WTC11 (cell line): ENCODE measurements at regions not wholly inside any gene's neighbourhood (a gene's known extent, or its start where the extent isn't known, plus 50 kb on each side); places are given as distances from the start of the nearest gene placed in this dataset.

Experiments
- ATAC-seq: fragments of 200-7000 bp; cut with Tn5 transposase; 2 replicates; pipeline ENCODE4 v1.10.0; 2021; ENCODE audit warnings: mild to moderate bottlenecking, moderate library complexity
- CTCF ChIA-PET: fragments of 300-600 bp; sonication (Branson Sonifier 250); formaldehyde crosslinking; loops from one replicate; lab custom pipeline; 2021; ENCODE audit warnings: antibody characterized with exemption; lab: Charles Lee
- POLR2A ChIA-PET: fragments of 350-600 bp; sonication (Branson Sonifier 250); formaldehyde crosslinking; loops from one replicate; lab custom pipeline; 2021; ENCODE audit warnings: antibody characterized with exemption; lab: Charles Lee
- DNase-seq: peaks from one replicate; pipeline ENCODE4 v3.0.0; 2021; ENCODE audit warnings: low spot score
- H3K27ac Mint-ChIP-seq: 2 replicates; pipeline ENCODE4 v1.8.0; 2021; ENCODE audit warnings: mixed read lengths
- H3K27me3 Mint-ChIP-seq: 2 replicates; pipeline ENCODE4 v1.8.0; 2021; ENCODE audit warnings: low read depth, mild to moderate bottlenecking, moderate library complexity, mixed read lengths
- H3K36me3 Mint-ChIP-seq: 2 replicates; pipeline ENCODE4 v1.8.0; 2021; ENCODE audit warnings: mixed read lengths
- H3K4me1 Mint-ChIP-seq: 2 replicates; pipeline ENCODE4 v1.8.0; 2022; ENCODE audit warnings: mixed read lengths
- H3K4me3 Mint-ChIP-seq: 2 replicates; pipeline ENCODE4 v1.8.0; 2021; ENCODE audit warnings: mild to moderate bottlenecking, moderate library complexity, mixed read lengths
- H3K9me3 Mint-ChIP-seq: 2 replicates; pipeline ENCODE4 v1.8.0; 2021; ENCODE audit warnings: mixed read lengths
- ARID4B ChIP-seq: sonication (generic); formaldehyde crosslinking; IDR thresholded peaks from 2 replicates; pipeline ENCODE4 v1.8.0; 2023; ENCODE audit warnings: missing genetic modification reagents, mild to moderate bottlenecking, borderline replicate concordance
- CREM ChIP-seq: sonication (generic); formaldehyde crosslinking; IDR thresholded peaks from 2 replicates; pipeline ENCODE4 v1.8.1; 2022; ENCODE audit warnings: mild to moderate bottlenecking, missing genetic modification reagents, moderate library complexity
- ETV6 ChIP-seq: sonication (generic); formaldehyde crosslinking; IDR thresholded peaks from 2 replicates; pipeline ENCODE4 v1.8.1; 2022; ENCODE audit warnings: mild to moderate bottlenecking, missing genetic modification reagents
- FOXP1 ChIP-seq: sonication (generic); formaldehyde crosslinking; IDR thresholded peaks from 2 replicates; pipeline ENCODE4 v1.8.0; 2022; ENCODE audit warnings: missing genetic modification reagents, mild to moderate bottlenecking, moderate library complexity, borderline replicate concordance
- GABPB1 ChIP-seq: sonication (generic); formaldehyde crosslinking; IDR thresholded peaks from 2 replicates; pipeline ENCODE4 v1.8.1; 2023; ENCODE audit warnings: mild to moderate bottlenecking, missing genetic modification reagents
- IRF1 ChIP-seq: sonication (generic); formaldehyde crosslinking; IDR thresholded peaks from 2 replicates; pipeline ENCODE4 v1.8.0; 2023; ENCODE audit warnings: missing genetic modification reagents
- JUN ChIP-seq: sonication (generic); formaldehyde crosslinking; IDR thresholded peaks from 2 replicates; pipeline ENCODE4 v1.8.0; 2023; ENCODE audit warnings: mild to moderate bottlenecking, missing genetic modification reagents
- NR1H2 ChIP-seq: sonication (generic); formaldehyde crosslinking; IDR thresholded peaks from 2 replicates; pipeline ENCODE4 v1.9.0; 2021; ENCODE audit warnings: mild to moderate bottlenecking, moderate library complexity, missing genetic modification reagents
- PRRX2 ChIP-seq: fragments of 250-450 bp; sonication (Bioruptor Pico); IDR thresholded peaks from 2 replicates; pipeline ENCODE4 v1.8.0; 2021; ENCODE audit warnings: mild to moderate bottlenecking
- RORB ChIP-seq: fragments of 250-450 bp; sonication (Bioruptor Pico); IDR thresholded peaks from 2 replicates; pipeline ENCODE4 v1.9.0; 2021; ENCODE audit warnings: mild to moderate bottlenecking
- SOX15 ChIP-seq: fragments of 250-450 bp; sonication (Bioruptor Pico); IDR thresholded peaks from 2 replicates; pipeline ENCODE4 v1.9.0; 2021; ENCODE audit warnings: mild to moderate bottlenecking
- TCF7 ChIP-seq: sonication (generic); formaldehyde crosslinking; IDR thresholded peaks from 2 replicates; pipeline ENCODE4 v1.8.0; 2022; ENCODE audit warnings: mild to moderate bottlenecking, low read depth, missing genetic modification reagents, moderate library complexity
- TEAD4 ChIP-seq: sonication (generic); formaldehyde crosslinking; IDR thresholded peaks from 2 replicates; pipeline ENCODE4 v1.8.0; 2022; ENCODE audit warnings: mild to moderate bottlenecking, missing genetic modification reagents
- TP53 ChIP-seq: sonication (generic); formaldehyde crosslinking; IDR thresholded peaks from 2 replicates; pipeline ENCODE4 v1.8.1; 2023; ENCODE audit warnings: mild to moderate bottlenecking, missing genetic modification reagents
- ZNF219 ChIP-seq: sonication (generic); formaldehyde crosslinking; IDR thresholded peaks from 2 replicates; pipeline ENCODE4 v1.8.0; 2023; ENCODE audit warnings: missing genetic modification reagents, mild to moderate bottlenecking, borderline replicate concordance
- ZNF416 ChIP-seq: fragments of 250-450 bp; sonication (Bioruptor Pico); IDR thresholded peaks from 2 replicates; pipeline ENCODE4 v1.9.0; 2021; ENCODE audit warnings: mild to moderate bottlenecking, inconsistent platforms
- TF ChIP-seq, protein P1 (sequence below): sonication (generic); formaldehyde crosslinking; IDR thresholded peaks from 2 replicates; pipeline ENCODE4 v1.8.1; 2022; ENCODE audit warnings: mild to moderate bottlenecking, moderate library complexity, missing genetic modification reagents
- TF ChIP-seq, protein P2 (sequence below): sonication (generic); formaldehyde crosslinking; IDR thresholded peaks from 2 replicates; pipeline ENCODE4 v1.8.0; 2022; ENCODE audit warnings: mild to moderate bottlenecking, missing genetic modification reagents
- TF ChIP-seq, protein P3 (sequence below): sonication (generic); formaldehyde crosslinking; IDR thresholded peaks from 2 replicates; pipeline ENCODE4 v1.8.1; 2023; ENCODE audit warnings: mild to moderate bottlenecking, missing genetic modification reagents
- TF ChIP-seq, protein P4 (sequence below): sonication (generic); formaldehyde crosslinking; conservative IDR thresholded peaks from 2 replicates; pipeline ENCODE4 v1.8.1; 2022; ENCODE audit warnings: mild to moderate bottlenecking, missing genetic modification reagents
- TF ChIP-seq, protein P5 (sequence below): sonication (generic); formaldehyde crosslinking; IDR thresholded peaks from 2 replicates; pipeline ENCODE4 v1.8.1; 2023; ENCODE audit warnings: mild to moderate bottlenecking, missing genetic modification reagents, borderline replicate concordance

DNA sequence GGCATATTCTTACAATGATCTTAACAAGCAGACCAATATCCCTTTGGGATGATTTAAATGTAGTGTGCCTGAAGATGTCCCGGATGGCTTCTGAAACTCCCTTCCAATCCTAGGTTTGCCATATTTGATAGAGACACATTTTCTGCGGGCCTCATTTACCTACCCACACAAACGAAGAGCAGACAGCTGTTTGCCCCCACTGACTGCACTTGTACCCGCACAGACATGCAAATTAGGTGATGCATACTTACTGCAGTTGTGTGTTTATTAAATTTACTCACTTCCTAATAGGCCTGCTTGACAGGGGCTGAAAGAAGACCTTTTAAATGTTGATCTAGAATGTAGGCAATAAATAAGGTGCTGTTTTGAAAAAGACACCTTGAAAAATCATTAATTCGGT, 257.9 kb upstream of the RRP15 start:
- Mint-ChIP-seq H3K9me3 (peaks cover 7% of the 10 kb centered on the region), H3K4me3 (no peak overlapping the region), H3K27me3 (no peaks in the 10 kb centered on the region), H3K4me1 (peaks cover 38% of the 10 kb centered on the region)
- TF ChIP-seq, protein P1, sequence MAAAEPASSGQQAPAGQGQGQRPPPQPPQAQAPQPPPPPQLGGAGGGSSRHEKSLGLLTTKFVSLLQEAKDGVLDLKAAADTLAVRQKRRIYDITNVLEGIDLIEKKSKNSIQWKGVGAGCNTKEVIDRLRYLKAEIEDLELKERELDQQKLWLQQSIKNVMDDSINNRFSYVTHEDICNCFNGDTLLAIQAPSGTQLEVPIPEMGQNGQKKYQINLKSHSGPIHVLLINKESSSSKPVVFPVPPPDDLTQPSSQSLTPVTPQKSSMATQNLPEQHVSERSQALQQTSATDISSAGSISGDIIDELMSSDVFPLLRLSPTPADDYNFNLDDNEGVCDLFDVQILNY (CRISPR knock-in tag): no peak
- TF ChIP-seq PRRX2 (CRISPR knock-in tag) (no peak), RORB (CRISPR knock-in tag) (no peak)
- TF ChIP-seq, all 79 proteins: peak for 0
- no peak overlapping the region for H3K27ac Mint-ChIP-seq
- peaks cover 6% of the 10 kb centered on the region; the same call in 1 of the 2 replicates for H3K36me3 Mint-ChIP-seq
- no peak for ATAC-seq
- POLR2A ChIA-PET: no interaction called here
- DNase-seq: no peak
- CTCF ChIA-PET: no interaction called here

GRCh38 chr1:218030846-218031245, 254.2 kb upstream of the RRP15 start:
- no peak for ATAC-seq
- H3K27ac Mint-ChIP-seq: no peak overlapping the region
- no peaks in the 10 kb centered on the region for H3K36me3 Mint-ChIP-seq
- H3K4me3 Mint-ChIP-seq: no peak overlapping the region
- CTCF ChIA-PET: no interaction called here
- no peaks in the 10 kb centered on the region for H3K9me3 Mint-ChIP-seq
- peaks cover 49% of the 10 kb centered on the region for H3K4me1 Mint-ChIP-seq
- POLR2A ChIA-PET: no interaction called here
- TF ChIP-seq GABPB1: no peak
- TF ChIP-seq, protein P2, sequence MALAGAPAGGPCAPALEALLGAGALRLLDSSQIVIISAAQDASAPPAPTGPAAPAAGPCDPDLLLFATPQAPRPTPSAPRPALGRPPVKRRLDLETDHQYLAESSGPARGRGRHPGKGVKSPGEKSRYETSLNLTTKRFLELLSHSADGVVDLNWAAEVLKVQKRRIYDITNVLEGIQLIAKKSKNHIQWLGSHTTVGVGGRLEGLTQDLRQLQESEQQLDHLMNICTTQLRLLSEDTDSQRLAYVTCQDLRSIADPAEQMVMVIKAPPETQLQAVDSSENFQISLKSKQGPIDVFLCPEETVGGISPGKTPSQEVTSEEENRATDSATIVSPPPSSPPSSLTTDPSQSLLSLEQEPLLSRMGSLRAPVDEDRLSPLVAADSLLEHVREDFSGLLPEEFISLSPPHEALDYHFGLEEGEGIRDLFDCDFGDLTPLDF (CRISPR knock-in tag): no peak
- TF ChIP-seq, protein P3, sequence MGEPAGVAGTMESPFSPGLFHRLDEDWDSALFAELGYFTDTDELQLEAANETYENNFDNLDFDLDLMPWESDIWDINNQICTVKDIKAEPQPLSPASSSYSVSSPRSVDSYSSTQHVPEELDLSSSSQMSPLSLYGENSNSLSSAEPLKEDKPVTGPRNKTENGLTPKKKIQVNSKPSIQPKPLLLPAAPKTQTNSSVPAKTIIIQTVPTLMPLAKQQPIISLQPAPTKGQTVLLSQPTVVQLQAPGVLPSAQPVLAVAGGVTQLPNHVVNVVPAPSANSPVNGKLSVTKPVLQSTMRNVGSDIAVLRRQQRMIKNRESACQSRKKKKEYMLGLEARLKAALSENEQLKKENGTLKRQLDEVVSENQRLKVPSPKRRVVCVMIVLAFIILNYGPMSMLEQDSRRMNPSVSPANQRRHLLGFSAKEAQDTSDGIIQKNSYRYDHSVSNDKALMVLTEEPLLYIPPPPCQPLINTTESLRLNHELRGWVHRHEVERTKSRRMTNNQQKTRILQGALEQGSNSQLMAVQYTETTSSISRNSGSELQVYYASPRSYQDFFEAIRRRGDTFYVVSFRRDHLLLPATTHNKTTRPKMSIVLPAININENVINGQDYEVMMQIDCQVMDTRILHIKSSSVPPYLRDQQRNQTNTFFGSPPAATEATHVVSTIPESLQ (CRISPR knock-in tag): no peak
- TF ChIP-seq FOXP1 (CRISPR knock-in tag): no peak
- TF ChIP-seq NR1H2: no peak
- TF ChIP-seq CREM (CRISPR knock-in tag): no peak
- TF ChIP-seq ARID4B (CRISPR knock-in tag): no peak
- TF ChIP-seq ZNF416 (CRISPR knock-in tag): no peak
- no peak for TF ChIP-seq ETV6 (CRISPR knock-in tag)
- TF ChIP-seq, protein P4, sequence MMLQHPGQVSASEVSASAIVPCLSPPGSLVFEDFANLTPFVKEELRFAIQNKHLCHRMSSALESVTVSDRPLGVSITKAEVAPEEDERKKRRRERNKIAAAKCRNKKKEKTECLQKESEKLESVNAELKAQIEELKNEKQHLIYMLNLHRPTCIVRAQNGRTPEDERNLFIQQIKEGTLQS: no peak
- no peaks in the 10 kb centered on the region for H3K27me3 Mint-ChIP-seq
- DNase-seq: no peak

GRCh38 chr1:218031901-218032300, 253.2 kb upstream of the RRP15 start:
- no peak overlapping the region for H3K27ac Mint-ChIP-seq
- peaks cover 49% of the 10 kb centered on the region for H3K4me1 Mint-ChIP-seq
- H3K27me3 Mint-ChIP-seq: no peaks in the 10 kb centered on the region; the same call in 1 of the 2 replicates
- no peaks in the 10 kb centered on the region for H3K9me3 Mint-ChIP-seq
- ChIA-PET CTCF (no interaction called here), POLR2A (no interaction called here)
- H3K4me3 Mint-ChIP-seq: no peak overlapping the region
- ATAC-seq (no peak), DNase-seq (no peak)
- no peaks in the 10 kb centered on the region for H3K36me3 Mint-ChIP-seq
- TF ChIP-seq TP53 (CRISPR knock-in tag) (no peak), IRF1 (no peak), TCF7 (no peak), ZNF219 (CRISPR knock-in tag) (no peak), JUN (CRISPR knock-in tag) (no peak), SOX15 (CRISPR knock-in tag) (no peak), TEAD4 (CRISPR knock-in tag) (no peak)
- TF ChIP-seq, protein P5, sequence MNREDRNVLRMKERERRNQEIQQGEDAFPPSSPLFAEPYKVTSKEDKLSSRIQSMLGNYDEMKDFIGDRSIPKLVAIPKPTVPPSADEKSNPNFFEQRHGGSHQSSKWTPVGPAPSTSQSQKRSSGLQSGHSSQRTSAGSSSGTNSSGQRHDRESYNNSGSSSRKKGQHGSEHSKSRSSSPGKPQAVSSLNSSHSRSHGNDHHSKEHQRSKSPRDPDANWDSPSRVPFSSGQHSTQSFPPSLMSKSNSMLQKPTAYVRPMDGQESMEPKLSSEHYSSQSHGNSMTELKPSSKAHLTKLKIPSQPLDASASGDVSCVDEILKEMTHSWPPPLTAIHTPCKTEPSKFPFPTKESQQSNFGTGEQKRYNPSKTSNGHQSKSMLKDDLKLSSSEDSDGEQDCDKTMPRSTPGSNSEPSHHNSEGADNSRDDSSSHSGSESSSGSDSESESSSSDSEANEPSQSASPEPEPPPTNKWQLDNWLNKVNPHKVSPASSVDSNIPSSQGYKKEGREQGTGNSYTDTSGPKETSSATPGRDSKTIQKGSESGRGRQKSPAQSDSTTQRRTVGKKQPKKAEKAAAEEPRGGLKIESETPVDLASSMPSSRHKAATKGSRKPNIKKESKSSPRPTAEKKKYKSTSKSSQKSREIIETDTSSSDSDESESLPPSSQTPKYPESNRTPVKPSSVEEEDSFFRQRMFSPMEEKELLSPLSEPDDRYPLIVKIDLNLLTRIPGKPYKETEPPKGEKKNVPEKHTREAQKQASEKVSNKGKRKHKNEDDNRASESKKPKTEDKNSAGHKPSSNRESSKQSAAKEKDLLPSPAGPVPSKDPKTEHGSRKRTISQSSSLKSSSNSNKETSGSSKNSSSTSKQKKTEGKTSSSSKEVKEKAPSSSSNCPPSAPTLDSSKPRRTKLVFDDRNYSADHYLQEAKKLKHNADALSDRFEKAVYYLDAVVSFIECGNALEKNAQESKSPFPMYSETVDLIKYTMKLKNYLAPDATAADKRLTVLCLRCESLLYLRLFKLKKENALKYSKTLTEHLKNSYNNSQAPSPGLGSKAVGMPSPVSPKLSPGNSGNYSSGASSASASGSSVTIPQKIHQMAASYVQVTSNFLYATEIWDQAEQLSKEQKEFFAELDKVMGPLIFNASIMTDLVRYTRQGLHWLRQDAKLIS (CRISPR knock-in tag): no peak
